KG1 (cell line): ENCODE measurements at regions not wholly inside any gene's neighbourhood (a gene's known extent, or its start where the extent isn't known, plus 50 kb on each side); places are given as distances from the start of the nearest gene placed in this dataset.
"Not testable (repeated sequence)": the region's sequence is repeated elsewhere in the genome, so short reads cannot be mapped to it uniquely, and the experiment has no call there.

Experiments used
- DNase-seq: peaks from one replicate; lab custom pipeline; 2025; lab: John Stamatoyannopoulos, UW

- no peak for DNase-seq
These were observed 431.9 kb upstream of the RGS17 start for GRCh38 chr6:153563001-153563400.

- no peak for DNase-seq
These were observed 422.5 kb upstream of the RGS17 start for GRCh38 chr6:153553627-153554026.

- no peak for DNase-seq
These were observed 408.5 kb upstream of the RGS17 start for GRCh38 chr6:153539602-153540001.

GRCh38 chr6:153538491-153538890 lies 407.4 kb upstream of the RGS17 start:
- no peak for DNase-seq

GRCh38 chr6:153537422-153537821 lies 406.3 kb upstream of the RGS17 start:
- no peak for DNase-seq

GRCh38 chr6:153526479-153526878 lies 395.4 kb upstream of the RGS17 start:
- DNase-seq: no peak

GRCh38 chr6:153525998-153526397 lies 394.9 kb upstream of the RGS17 start:
- DNase-seq: no peak

GRCh38 chr6:153523390-153523789 lies 392.3 kb upstream of the RGS17 start:
- DNase-seq: no peak

- peak; percentile 2 for DNase-seq
These were observed 380.9 kb upstream of the RGS17 start for GRCh38 chr6:153511896-153512496.

GRCh38 chr6:153503810-153504209 lies 372.7 kb upstream of the RGS17 start:
- no peak for DNase-seq

- no peak for DNase-seq
These were observed 362.4 kb upstream of the RGS17 start for GRCh38 chr6:153493501-153493900.

- no peak for DNase-seq
These were observed 358.4 kb upstream of the RGS17 start for GRCh38 chr6:153489479-153489878.

GRCh38 chr6:153488267-153488666 lies 357.2 kb upstream of the RGS17 start:
- DNase-seq: no peak

- DNase-seq: no peak
These were observed 354.0 kb upstream of the RGS17 start for GRCh38 chr6:153485072-153485471.

- no peak for DNase-seq
These were observed 353.0 kb upstream of the RGS17 start for GRCh38 chr6:153484056-153484455.

- DNase-seq: no peak
These were observed 345.2 kb upstream of the RGS17 start for GRCh38 chr6:153476243-153476642.

GRCh38 chr6:153465050-153465449 lies 334.0 kb upstream of the RGS17 start:
- no peak for DNase-seq

- no peak for DNase-seq
These were observed 318.2 kb upstream of the RGS17 start for GRCh38 chr6:153449279-153449678.

- not testable (repeated sequence) for DNase-seq
These were observed 311.7 kb upstream of the RGS17 start for GRCh38 chr6:153442749-153443148.

- DNase-seq: no peak
These were observed 311.0 kb upstream of the RGS17 start for GRCh38 chr6:153442096-153442495.

GRCh38 chr6:153437193-153437592 lies 306.1 kb upstream of the RGS17 start:
- no peak for DNase-seq

GRCh38 chr6:153436351-153436750 lies 305.3 kb upstream of the RGS17 start:
- DNase-seq: no peak

GRCh38 chr6:153435787-153436186 lies 304.7 kb upstream of the RGS17 start:
- no peak for DNase-seq

GRCh38 chr6:153425536-153425935 lies 294.5 kb upstream of the RGS17 start:
- DNase-seq: no peak
